GM23248 (cell line): ENCODE measurements at regions not wholly inside any gene's neighbourhood (a gene's known extent, or its start where the extent isn't known, plus 50 kb on each side); places are given as distances from the start of the nearest gene placed in this dataset.

Experiments
- DNase-seq: peaks from one replicate; pipeline ENCODE4 v3.0.0-alpha.2; 2015
- H2AFZ ChIP-seq: fragments of 200-600 bp; sonication (generic); 2 replicates; pipeline ENCODE4 v1.6.1; 2016; ENCODE audit warnings: antibody characterized with exemption
- H3F3A ChIP-seq: fragments of 200-600 bp; sonication (generic); 2 replicates; pipeline ENCODE4 v1.6.1; 2016; ENCODE audit warnings: mild to moderate bottlenecking, antibody characterized with exemption, mixed run types; ENCODE audit not compliant: insufficient read depth
- H3K27ac ChIP-seq: fragments of 200-600 bp; sonication (generic); 2 replicates; pipeline ENCODE4 v1.5.1; 2016; ENCODE audit warnings: mild to moderate bottlenecking
- H3K27me3 ChIP-seq: fragments of 200-600 bp; sonication (generic); replicated peaks from 2 replicates; pipeline ENCODE4 v1.6.1; 2016; ENCODE audit warnings: mild to moderate bottlenecking; ENCODE audit not compliant: insufficient read depth
- H3K36me3 ChIP-seq: fragments of 200-600 bp; sonication (generic); 2 replicates; pipeline ENCODE4 v1.6.1; 2016; ENCODE audit warnings: low read depth, mild to moderate bottlenecking
- H3K4me1 ChIP-seq: fragments of 200-600 bp; sonication (generic); 2 replicates; pipeline ENCODE4 v1.6.1; 2016; ENCODE audit warnings: mild to moderate bottlenecking; ENCODE audit not compliant: insufficient read depth
- H3K4me2 ChIP-seq: fragments of 200-600 bp; sonication (generic); one replicate; pipeline ENCODE4 v1.6.1; 2016; ENCODE audit warnings: mild to moderate bottlenecking; ENCODE audit not compliant: unreplicated experiment
- H3K4me3 ChIP-seq: fragments of 200-600 bp; sonication (generic); 2 replicates; pipeline ENCODE4 v1.5.1; 2016; ENCODE audit warnings: mild to moderate bottlenecking
- H3K79me2 ChIP-seq: fragments of 200-600 bp; sonication (generic); 2 replicates; pipeline ENCODE4 v1.6.1; 2016; ENCODE audit warnings: mild to moderate bottlenecking; ENCODE audit not compliant: insufficient read depth
- H3K9ac ChIP-seq: fragments of 200-600 bp; sonication (generic); 2 replicates; pipeline ENCODE4 v1.6.1; 2016; ENCODE audit warnings: mild to moderate bottlenecking
- H3K9me2 ChIP-seq: fragments of 200-600 bp; sonication (generic); 2 replicates; pipeline ENCODE4 v1.6.1; 2016; ENCODE audit warnings: mixed run types, mild to moderate bottlenecking, moderate library complexity; ENCODE audit not compliant: insufficient read depth
- H3K9me3 ChIP-seq: fragments of 200-600 bp; sonication (generic); one replicate; pipeline ENCODE4 v1.6.1; 2017; ENCODE audit warnings: low read depth
- H4K20me1 ChIP-seq: fragments of 200-600 bp; sonication (generic); 2 replicates; pipeline ENCODE4 v1.6.0; 2016; ENCODE audit not compliant: insufficient read depth
- EZH2 ChIP-seq: fragments of 200-600 bp; sonication (generic); IDR thresholded peaks from 2 replicates; pipeline ENCODE4 v1.6.1; 2018; ENCODE audit warnings: antibody characterized with exemption, mild to moderate bottlenecking; ENCODE audit not compliant: insufficient read depth, poor library complexity, severe bottlenecking
- EZH2phosphoT487 ChIP-seq: fragments of 200-600 bp; sonication (generic); IDR thresholded peaks from 2 replicates; pipeline ENCODE4 v1.6.1; 2018; ENCODE audit warnings: antibody characterized with exemption, moderate library complexity, mild to moderate bottlenecking, low read depth; ENCODE audit not compliant: insufficient read depth
- WGBS, 2 experiments: methylation state at CpG; one replicate each; pipeline ENCODE4 v1.1.6; 2015 to 2017; ENCODE audit warnings: low lambda C conversion rate in 2 of 2, low coverage in 1 of 2; ENCODE audit errors: missing lambda C conversion rate in 2 of 2; 5-methylcytosine and 5-hydroxymethylcytosine counted together
- in situ Hi-C: fragments of 300-500 bp; cut with MboI; formaldehyde crosslinking; loops from 2 replicates; pipeline ENCODE4 v1.15.0; 2020

GRCh38 chr3:87359025-87359424 lies 82.6 kb upstream of the POU1F1 start:
- no peak overlapping the region for H3K4me3 ChIP-seq
- 65 to 72% methylated on average over 4 of the region's 4 CpGs for WGBS, 2 experiments
- in situ Hi-C loops, result loop anchor here (10.0 kb wide), 1 partner anchor 136 kb away; no protein-coding TSS in a partner anchor

GRCh38 chr3:87358066-87358465 lies 81.7 kb upstream of the POU1F1 start:
- no peak for DNase-seq
- H3K9me3 ChIP-seq, result no peaks in the 10 kb centered on the region
- no peaks in the 10 kb centered on the region for H3K79me2 ChIP-seq
- H3K27me3 ChIP-seq, result no peaks in the 10 kb centered on the region
- no peak overlapping the region for H3K9ac ChIP-seq
- H3K36me3 ChIP-seq, result no peaks in the 10 kb centered on the region
- no peaks in the 10 kb centered on the region for H3K4me1 ChIP-seq
- no peak overlapping the region for H3K4me2 ChIP-seq
- H2AFZ ChIP-seq, result no peak overlapping the region
- H3K27ac ChIP-seq, result no peak overlapping the region
- in situ Hi-C loops, result loop anchor here (10.0 kb wide), 1 partner anchor 137 kb away; no protein-coding TSS in a partner anchor
- no peaks in the 10 kb centered on the region for H3F3A ChIP-seq
- H4K20me1 ChIP-seq, result no peaks in the 10 kb centered on the region
- no peaks in the 10 kb centered on the region for H3K9me2 ChIP-seq
- H3K4me3 ChIP-seq, result no peak overlapping the region
- TF ChIP-seq EZH2, result no peak
- no peak for TF ChIP-seq EZH2phosphoT487
- 7 to 10% methylated on average over 2 of the region's 2 CpGs for WGBS, 2 experiments

More at GRCh38 chr3:87359025-87359424, 82.6 kb upstream of the POU1F1 start:
- H3K27ac ChIP-seq, result no peak overlapping the region
- DNase-seq, result no peak
- no peak overlapping the region for H3K4me2 ChIP-seq
- no peak overlapping the region for H3K9ac ChIP-seq
- no peaks in the 10 kb centered on the region for H3K9me3 ChIP-seq
- no peaks in the 10 kb centered on the region for H4K20me1 ChIP-seq
- H3K9me2 ChIP-seq, result no peaks in the 10 kb centered on the region
- no peaks in the 10 kb centered on the region for H3K36me3 ChIP-seq
- no peak overlapping the region for H2AFZ ChIP-seq
- TF ChIP-seq EZH2phosphoT487, result no peak
- no peak for TF ChIP-seq EZH2
- H3F3A ChIP-seq, result no peaks in the 10 kb centered on the region
- H3K79me2 ChIP-seq, result no peaks in the 10 kb centered on the region
- no peaks in the 10 kb centered on the region for H3K4me1 ChIP-seq
- H3K27me3 ChIP-seq, result no peaks in the 10 kb centered on the region

GRCh38 chr3:87354398-87354797 lies 78.0 kb upstream of the POU1F1 start:
- H2AFZ ChIP-seq, result no peak overlapping the region
- DNase-seq, result peak; percentile 46
- in situ Hi-C loops, result loop anchor here (10.0 kb wide), 1 partner anchor 140 kb away; no protein-coding TSS in a partner anchor

GRCh38 chr3:87351937-87352336 lies 75.6 kb upstream of the POU1F1 start:
- no peak for DNase-seq
- H2AFZ ChIP-seq, result no peak overlapping the region
- no peaks in the 10 kb centered on the region for H3K9me3 ChIP-seq
- 89 to 94% methylated on average over 1 of the region's 1 CpG for WGBS, 2 experiments
- no peak overlapping the region for H3K4me3 ChIP-seq
- TF ChIP-seq EZH2phosphoT487, result no peak
- TF ChIP-seq EZH2, result no peak
- no peak overlapping the region for H3K27ac ChIP-seq
- H3K9me2 ChIP-seq, result no peaks in the 10 kb centered on the region
- no peaks in the 10 kb centered on the region for H3F3A ChIP-seq
- H3K9ac ChIP-seq, result no peak overlapping the region
- H3K4me2 ChIP-seq, result no peak overlapping the region
- no peaks in the 10 kb centered on the region for H3K79me2 ChIP-seq
- no peaks in the 10 kb centered on the region for H4K20me1 ChIP-seq
- H3K27me3 ChIP-seq, result no peaks in the 10 kb centered on the region
- in situ Hi-C loops, result loop anchor here (10.0 kb wide), 1 partner anchor 143 kb away; no protein-coding TSS in a partner anchor
- H3K4me1 ChIP-seq, result no peaks in the 10 kb centered on the region
- no peaks in the 10 kb centered on the region for H3K36me3 ChIP-seq

More at GRCh38 chr3:87354398-87354797, 78.0 kb upstream of the POU1F1 start:
- Histone ChIP-seq H3K4me2 (no peak overlapping the region), H4K20me1 (no peaks in the 10 kb centered on the region), H3K9ac (no peak overlapping the region), H3K9me3 (no peaks in the 10 kb centered on the region), H3K27me3 (no peaks in the 10 kb centered on the region), H3K27ac (no peak overlapping the region), H3K36me3 (no peaks in the 10 kb centered on the region), H3K4me1 (no peaks in the 10 kb centered on the region), H3K9me2 (no peaks in the 10 kb centered on the region), H3F3A (no peaks in the 10 kb centered on the region), H3K79me2 (no peaks in the 10 kb centered on the region), H3K4me3 (no peak overlapping the region)
- no peak for TF ChIP-seq EZH2
- TF ChIP-seq EZH2phosphoT487, result no peak
